ENCODE measurements at regions not wholly inside any gene's neighbourhood (a gene's known extent, or its start where the extent isn't known, plus 50 kb on each side); places are given as distances from the start of the nearest gene placed in this dataset.

GRCh38 chr14:29503903-29504302, 423.7 kb downstream of the PRKD1 start:
- Histone ChIP-seq H3K4me2 (replicated peaks; ENCODE audit: low read depth, low read length, poor library complexity, severe bottlenecking) (no peak overlapping the region), H3K4me3 (ENCODE audit: control extremely low read depth in 1 of 5, extremely low read depth in 1 of 5, insufficient read depth in 1 of 5, low read depth in 2 of 5, low read length in 4 of 5) (no peak overlapping the region), H3K27me3 (replicated peaks in 1 of 4; ENCODE audit: control extremely low read depth in 1 of 4, control insufficient read depth in 3 of 4, insufficient read depth in 4 of 4, low read length in 3 of 4) (no peaks in the 10 kb centered on the region), H3K9me3 (ENCODE audit: control extremely low read depth in 1 of 3, control insufficient read depth in 2 of 3, insufficient read depth in 1 of 3, low read length in 2 of 3) (no peaks in the 10 kb centered on the region), H3K36me3 (replicated peaks in 1 of 2; ENCODE audit: control extremely low read depth in 1 of 2, control insufficient read depth in 1 of 2, extremely low read depth in 1 of 2, insufficient read depth in 2 of 2, low read length in 1 of 2) (no peaks in the 10 kb centered on the region), H2AFZ (ENCODE audit: insufficient read depth, low read depth, low read length, poor library complexity, severe bottlenecking) (no peak overlapping the region), H3K27ac (ENCODE audit: low read length in 2 of 2) (no peak overlapping the region), H3K79me2 (ENCODE audit: control insufficient read depth, insufficient read depth, low read length) (no peaks in the 10 kb centered on the region), H4K20me1 (ENCODE audit: control insufficient read depth, insufficient read depth, low read length, poor library complexity, severe bottlenecking) (no peaks in the 10 kb centered on the region), H3K9ac (ENCODE audit: low read length) (no peak overlapping the region), H3K4me1 (ENCODE audit: control insufficient read depth in 2 of 2, insufficient read depth in 2 of 2, low read length in 2 of 2) (no peaks in the 10 kb centered on the region)
- intact Hi-C loops (cut with micrococcal nuclease): no loop called here
- no peak for TF ChIP-seq EZH2 (IDR thresholded peaks at IDR 0.05; ENCODE audit: borderline replicate concordance, insufficient read depth, low read depth, low read length, poor library complexity, severe bottlenecking)
- no peak for TF ChIP-seq CTCF (IDR thresholded peaks at IDR 0.05)
- no peak for DNase-seq
- no peak overlapping the region for H3K4me3 Mint-ChIP-seq
- ChIA-PET POLR2A (no interaction called here), CTCF (no interaction called here)
- H3K9me3 Mint-ChIP-seq (ENCODE audit: insufficient read depth): no peaks in the 10 kb centered on the region
- H3K27me3 Mint-ChIP-seq: no peaks in the 10 kb centered on the region
- H3K4me1 Mint-ChIP-seq: no peaks in the 10 kb centered on the region
- ATAC-seq (ENCODE audit: low read depth): no peak
- no peak overlapping the region for H3K27ac Mint-ChIP-seq

GRCh38 chr14:29518335-29518734, 409.3 kb downstream of the PRKD1 start:
- Histone ChIP-seq H3K27me3 (replicated peaks in 1 of 4; ENCODE audit: control extremely low read depth in 1 of 4, control insufficient read depth in 3 of 4, insufficient read depth in 4 of 4, low read length in 3 of 4) (no peaks in the 10 kb centered on the region), H3K4me3 (ENCODE audit: control extremely low read depth in 1 of 5, extremely low read depth in 1 of 5, insufficient read depth in 1 of 5, low read depth in 2 of 5, low read length in 4 of 5) (no peak overlapping the region), H3K9me3 (ENCODE audit: control extremely low read depth in 1 of 3, control insufficient read depth in 2 of 3, insufficient read depth in 1 of 3, low read length in 2 of 3) (no peaks in the 10 kb centered on the region), H3K79me2 (ENCODE audit: control insufficient read depth, insufficient read depth, low read length) (no peaks in the 10 kb centered on the region), H4K20me1 (ENCODE audit: control insufficient read depth, insufficient read depth, low read length, poor library complexity, severe bottlenecking) (no peaks in the 10 kb centered on the region), H3K27ac (ENCODE audit: low read length in 2 of 2) (no peak overlapping the region), H2AFZ (ENCODE audit: insufficient read depth, low read depth, low read length, poor library complexity, severe bottlenecking) (no peak overlapping the region), H3K36me3 (replicated peaks in 1 of 2; ENCODE audit: control extremely low read depth in 1 of 2, control insufficient read depth in 1 of 2, extremely low read depth in 1 of 2, insufficient read depth in 2 of 2, low read length in 1 of 2) (no peaks in the 10 kb centered on the region), H3K9ac (ENCODE audit: low read length) (no peak overlapping the region), H3K4me1 (ENCODE audit: control insufficient read depth in 2 of 2, insufficient read depth in 2 of 2, low read length in 2 of 2) (no peaks in the 10 kb centered on the region), H3K4me2 (replicated peaks; ENCODE audit: low read depth, low read length, poor library complexity, severe bottlenecking) (no peak overlapping the region)
- intact Hi-C loops (cut with micrococcal nuclease): no loop called here
- H3K9me3 Mint-ChIP-seq (ENCODE audit: insufficient read depth): peaks cover 3% of the 10 kb centered on the region
- TF ChIP-seq EZH2 (IDR thresholded peaks at IDR 0.05; ENCODE audit: borderline replicate concordance, insufficient read depth, low read depth, low read length, poor library complexity, severe bottlenecking): no peak
- TF ChIP-seq CTCF (IDR thresholded peaks at IDR 0.05): no peak
- peaks cover 4% of the 10 kb centered on the region for H3K27me3 Mint-ChIP-seq
- ChIA-PET CTCF (no interaction called here), POLR2A (no interaction called here)
- DNase-seq (no peak), ATAC-seq (ENCODE audit: low read depth) (no peak)
- H3K4me3 Mint-ChIP-seq: no peak overlapping the region
- WGBS (ENCODE audit: insufficient coverage): no CpG with 5 or more reads among the region's 2 CpGs
- no peak overlapping the region for H3K27ac Mint-ChIP-seq
- H3K4me1 Mint-ChIP-seq: no peaks in the 10 kb centered on the region

All from B cell (primary cell).